ENCODE measurements at regions not wholly inside any gene's neighbourhood (a gene's known extent, or its start where the extent isn't known, plus 50 kb on each side); places are given as distances from the start of the nearest gene placed in this dataset.

DNA sequence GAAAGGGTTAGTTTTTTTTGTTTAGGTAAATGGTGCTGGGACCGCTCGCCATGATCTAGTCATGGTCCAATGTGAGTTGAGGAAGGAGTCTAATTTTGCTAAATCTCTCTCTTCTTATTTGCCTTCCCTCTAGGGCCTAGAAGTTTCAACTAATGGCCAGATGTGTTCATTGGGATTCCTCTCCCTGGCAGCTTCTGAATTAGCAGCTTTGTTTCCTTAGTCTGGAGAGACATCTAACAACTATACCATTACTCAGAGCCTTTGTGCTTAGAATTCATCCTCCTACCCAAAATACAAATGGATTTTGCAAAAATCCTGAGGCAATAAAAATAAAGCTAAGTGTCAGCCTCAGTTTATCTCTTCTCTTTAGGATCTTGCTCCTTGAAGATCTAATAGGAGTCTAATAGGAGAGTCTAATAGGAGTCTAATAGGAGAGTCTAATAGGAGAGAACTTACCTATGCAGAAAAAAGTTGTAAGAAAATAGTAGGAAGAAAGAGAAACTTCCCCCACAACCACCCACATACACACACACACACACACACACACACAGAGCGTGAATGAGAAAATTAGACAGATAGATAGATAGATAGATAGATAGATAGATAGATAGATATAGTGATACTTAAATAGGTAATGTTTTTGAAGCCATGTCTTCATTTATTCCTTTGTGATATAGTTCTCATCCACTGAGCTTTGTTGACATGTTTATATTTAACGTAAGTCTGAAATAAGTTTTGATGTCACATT lies 980.5 kb upstream of the CNTN5 start:
- Histone ChIP-seq H3K27me3 (ENCODE audit: control insufficient read depth in 4 of 4, insufficient read depth in 4 of 4, low read length in 3 of 4) (no peaks in the 10 kb centered on the region), H3K36me3 (ENCODE audit: control insufficient read depth in 4 of 4, insufficient read depth in 3 of 4, low read depth in 1 of 4, low read length in 3 of 4) (no peaks in the 10 kb centered on the region), H3K9me3 (ENCODE audit: control insufficient read depth in 4 of 4, low read length in 3 of 4) (no peaks in the 10 kb centered on the region), H3K27ac (ENCODE audit: low read depth in 1 of 2, low read length in 2 of 2) (no peak overlapping the region), H3K4me3 (ENCODE audit: low read depth in 1 of 3, low read length in 3 of 3) (no peak overlapping the region), H3K9ac (ENCODE audit: low read depth in 1 of 2, low read length in 2 of 2) (no peak overlapping the region), H3K4me1 (ENCODE audit: control insufficient read depth in 4 of 4, insufficient read depth in 4 of 4, low read length in 3 of 4) (no peaks in the 10 kb centered on the region)
- DNase-seq (ENCODE audit: low spot score): no peak
- TF ChIP-seq FOXA2 (IDR thresholded peaks at IDR 0.05) (no peak), GABPA (IDR thresholded peaks at IDR 0.05 in 1 of 2, conservative IDR thresholded peaks at IDR 0.05 in 1 of 2) (no peak), FOXA1 (IDR thresholded peaks at IDR 0.05) (no peak), SP1 (IDR thresholded peaks at IDR 0.05) (no peak), TAF1 (conservative IDR thresholded peaks at IDR 0.05) (no peak), HNF4A (conservative IDR thresholded peaks at IDR 0.05) (no peak), JUND (IDR thresholded peaks at IDR 0.05) (no peak), NR2F2 (IDR thresholded peaks at IDR 0.05) (no peak), YY1 (IDR thresholded peaks at IDR 0.05) (no peak), HNF4G (IDR thresholded peaks at IDR 0.05) (no peak), RXRA (IDR thresholded peaks at IDR 0.05) (no peak), EGR1 (IDR thresholded peaks at IDR 0.05; ENCODE audit: low read depth in 2 of 2) (no peak), RAD21 (IDR thresholded peaks at IDR 0.05) (no peak)
- TF ChIP-seq, protein P1, sequence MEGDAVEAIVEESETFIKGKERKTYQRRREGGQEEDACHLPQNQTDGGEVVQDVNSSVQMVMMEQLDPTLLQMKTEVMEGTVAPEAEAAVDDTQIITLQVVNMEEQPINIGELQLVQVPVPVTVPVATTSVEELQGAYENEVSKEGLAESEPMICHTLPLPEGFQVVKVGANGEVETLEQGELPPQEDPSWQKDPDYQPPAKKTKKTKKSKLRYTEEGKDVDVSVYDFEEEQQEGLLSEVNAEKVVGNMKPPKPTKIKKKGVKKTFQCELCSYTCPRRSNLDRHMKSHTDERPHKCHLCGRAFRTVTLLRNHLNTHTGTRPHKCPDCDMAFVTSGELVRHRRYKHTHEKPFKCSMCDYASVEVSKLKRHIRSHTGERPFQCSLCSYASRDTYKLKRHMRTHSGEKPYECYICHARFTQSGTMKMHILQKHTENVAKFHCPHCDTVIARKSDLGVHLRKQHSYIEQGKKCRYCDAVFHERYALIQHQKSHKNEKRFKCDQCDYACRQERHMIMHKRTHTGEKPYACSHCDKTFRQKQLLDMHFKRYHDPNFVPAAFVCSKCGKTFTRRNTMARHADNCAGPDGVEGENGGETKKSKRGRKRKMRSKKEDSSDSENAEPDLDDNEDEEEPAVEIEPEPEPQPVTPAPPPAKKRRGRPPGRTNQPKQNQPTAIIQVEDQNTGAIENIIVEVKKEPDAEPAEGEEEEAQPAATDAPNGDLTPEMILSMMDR (IDR thresholded peaks at IDR 0.05; ENCODE audit: low read depth, low read length, missing input control): no peak
- TF ChIP-seq, protein P2, sequence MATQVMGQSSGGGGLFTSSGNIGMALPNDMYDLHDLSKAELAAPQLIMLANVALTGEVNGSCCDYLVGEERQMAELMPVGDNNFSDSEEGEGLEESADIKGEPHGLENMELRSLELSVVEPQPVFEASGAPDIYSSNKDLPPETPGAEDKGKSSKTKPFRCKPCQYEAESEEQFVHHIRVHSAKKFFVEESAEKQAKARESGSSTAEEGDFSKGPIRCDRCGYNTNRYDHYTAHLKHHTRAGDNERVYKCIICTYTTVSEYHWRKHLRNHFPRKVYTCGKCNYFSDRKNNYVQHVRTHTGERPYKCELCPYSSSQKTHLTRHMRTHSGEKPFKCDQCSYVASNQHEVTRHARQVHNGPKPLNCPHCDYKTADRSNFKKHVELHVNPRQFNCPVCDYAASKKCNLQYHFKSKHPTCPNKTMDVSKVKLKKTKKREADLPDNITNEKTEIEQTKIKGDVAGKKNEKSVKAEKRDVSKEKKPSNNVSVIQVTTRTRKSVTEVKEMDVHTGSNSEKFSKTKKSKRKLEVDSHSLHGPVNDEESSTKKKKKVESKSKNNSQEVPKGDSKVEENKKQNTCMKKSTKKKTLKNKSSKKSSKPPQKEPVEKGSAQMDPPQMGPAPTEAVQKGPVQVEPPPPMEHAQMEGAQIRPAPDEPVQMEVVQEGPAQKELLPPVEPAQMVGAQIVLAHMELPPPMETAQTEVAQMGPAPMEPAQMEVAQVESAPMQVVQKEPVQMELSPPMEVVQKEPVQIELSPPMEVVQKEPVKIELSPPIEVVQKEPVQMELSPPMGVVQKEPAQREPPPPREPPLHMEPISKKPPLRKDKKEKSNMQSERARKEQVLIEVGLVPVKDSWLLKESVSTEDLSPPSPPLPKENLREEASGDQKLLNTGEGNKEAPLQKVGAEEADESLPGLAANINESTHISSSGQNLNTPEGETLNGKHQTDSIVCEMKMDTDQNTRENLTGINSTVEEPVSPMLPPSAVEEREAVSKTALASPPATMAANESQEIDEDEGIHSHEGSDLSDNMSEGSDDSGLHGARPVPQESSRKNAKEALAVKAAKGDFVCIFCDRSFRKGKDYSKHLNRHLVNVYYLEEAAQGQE (IDR thresholded peaks at IDR 0.05): no peak
- TF ChIP-seq, protein P3, sequence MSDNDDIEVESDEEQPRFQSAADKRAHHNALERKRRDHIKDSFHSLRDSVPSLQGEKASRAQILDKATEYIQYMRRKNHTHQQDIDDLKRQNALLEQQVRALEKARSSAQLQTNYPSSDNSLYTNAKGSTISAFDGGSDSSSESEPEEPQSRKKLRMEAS (IDR thresholded peaks at IDR 0.05): no peak
- TF ChIP-seq, protein P4, sequence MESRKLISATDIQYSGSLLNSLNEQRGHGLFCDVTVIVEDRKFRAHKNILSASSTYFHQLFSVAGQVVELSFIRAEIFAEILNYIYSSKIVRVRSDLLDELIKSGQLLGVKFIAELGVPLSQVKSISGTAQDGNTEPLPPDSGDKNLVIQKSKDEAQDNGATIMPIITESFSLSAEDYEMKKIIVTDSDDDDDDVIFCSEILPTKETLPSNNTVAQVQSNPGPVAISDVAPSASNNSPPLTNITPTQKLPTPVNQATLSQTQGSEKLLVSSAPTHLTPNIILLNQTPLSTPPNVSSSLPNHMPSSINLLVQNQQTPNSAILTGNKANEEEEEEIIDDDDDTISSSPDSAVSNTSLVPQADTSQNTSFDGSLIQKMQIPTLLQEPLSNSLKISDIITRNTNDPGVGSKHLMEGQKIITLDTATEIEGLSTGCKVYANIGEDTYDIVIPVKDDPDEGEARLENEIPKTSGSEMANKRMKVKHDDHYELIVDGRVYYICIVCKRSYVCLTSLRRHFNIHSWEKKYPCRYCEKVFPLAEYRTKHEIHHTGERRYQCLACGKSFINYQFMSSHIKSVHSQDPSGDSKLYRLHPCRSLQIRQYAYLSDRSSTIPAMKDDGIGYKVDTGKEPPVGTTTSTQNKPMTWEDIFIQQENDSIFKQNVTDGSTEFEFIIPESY (IDR thresholded peaks at IDR 0.05): no peak
- TF ChIP-seq, protein P5, sequence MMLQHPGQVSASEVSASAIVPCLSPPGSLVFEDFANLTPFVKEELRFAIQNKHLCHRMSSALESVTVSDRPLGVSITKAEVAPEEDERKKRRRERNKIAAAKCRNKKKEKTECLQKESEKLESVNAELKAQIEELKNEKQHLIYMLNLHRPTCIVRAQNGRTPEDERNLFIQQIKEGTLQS (IDR thresholded peaks at IDR 0.05): no peak
- WGBS: 83% methylated on average over 4 of the region's 4 CpGs
